SIG-M5 treated with dmso at 0.1 percent for 504 hours (cell line): ENCODE measurements at regions not wholly inside any gene's neighbourhood (a gene's known extent, or its start where the extent isn't known, plus 50 kb on each side); places are given as distances from the start of the nearest gene placed in this dataset.
A peak's percentile ranks its signal among the peaks of the same experiment; 100 is the strongest.

Experiments
- DNase-seq: peaks from one replicate; lab custom pipeline; 2025; ENCODE audit not compliant: unreplicated experiment; lab: John Stamatoyannopoulos, UW

GRCh38 chr6:148652205-148652604, 94.6 kb upstream of the UST start:
- no peak for DNase-seq

GRCh38 chr6:148653138-148653776, 93.6 kb upstream of the UST start:
- DNase-seq: no peak

- peak; percentile 84 for DNase-seq
Measured at GRCh38 chr6:148657048-148657447, 89.8 kb upstream of the UST start.

GRCh38 chr6:148658681-148659430, 88.0 kb upstream of the UST start:
- DNase-seq: no peak

GRCh38 chr6:148667395-148667794, 79.4 kb upstream of the UST start:
- no peak for DNase-seq

GRCh38 chr6:148671085-148671484, 75.7 kb upstream of the UST start:
- no peak for DNase-seq

- DNase-seq: no peak
Measured at GRCh38 chr6:148671952-148672351, 74.9 kb upstream of the UST start.

GRCh38 chr6:148674306-148674705, 72.5 kb upstream of the UST start:
- DNase-seq: no peak

GRCh38 chr6:148677594-148678476, 69.0 kb upstream of the UST start:
- peak; percentile 45 for DNase-seq

GRCh38 chr6:148678682-148679081, 68.1 kb upstream of the UST start:
- no peak for DNase-seq

GRCh38 chr6:148681666-148682065, 65.2 kb upstream of the UST start:
- no peak for DNase-seq

GRCh38 chr6:148682252-148682651, 64.6 kb upstream of the UST start:
- DNase-seq: no peak

- DNase-seq: peak; percentile 87
Measured at GRCh38 chr6:148682990-148683389, 63.8 kb upstream of the UST start.

- DNase-seq: no peak
Measured at GRCh38 chr6:148689168-148689567, 57.7 kb upstream of the UST start.

- no peak for DNase-seq
Measured at GRCh38 chr6:148693882-148694484, 52.8 kb upstream of the UST start.
